ENCODE measurements at regions not wholly inside any gene's neighbourhood (a gene's known extent, or its start where the extent isn't known, plus 50 kb on each side); places are given as distances from the start of the nearest gene placed in this dataset.

DNA sequence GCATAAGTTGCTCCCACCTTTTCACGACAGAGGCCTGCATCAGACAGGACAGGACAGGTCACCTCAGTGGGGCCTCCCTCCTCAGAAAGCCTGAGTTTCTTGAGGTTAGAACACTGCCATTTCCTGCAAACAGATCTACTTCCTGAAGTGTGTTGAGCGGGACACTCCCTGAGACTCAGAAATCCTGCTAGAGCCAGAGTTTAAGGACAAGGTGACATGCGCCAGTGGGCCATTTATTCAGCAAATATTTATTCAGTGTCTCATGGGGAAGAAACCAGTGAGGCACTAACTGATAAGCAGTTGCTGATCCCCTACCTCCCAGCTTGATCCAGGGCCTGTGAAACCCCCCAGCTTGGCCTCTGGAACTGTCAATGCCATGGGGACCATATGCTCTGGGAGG lies 454.6 kb downstream of the SOX6 start:
- TF ChIP-seq, protein P1, sequence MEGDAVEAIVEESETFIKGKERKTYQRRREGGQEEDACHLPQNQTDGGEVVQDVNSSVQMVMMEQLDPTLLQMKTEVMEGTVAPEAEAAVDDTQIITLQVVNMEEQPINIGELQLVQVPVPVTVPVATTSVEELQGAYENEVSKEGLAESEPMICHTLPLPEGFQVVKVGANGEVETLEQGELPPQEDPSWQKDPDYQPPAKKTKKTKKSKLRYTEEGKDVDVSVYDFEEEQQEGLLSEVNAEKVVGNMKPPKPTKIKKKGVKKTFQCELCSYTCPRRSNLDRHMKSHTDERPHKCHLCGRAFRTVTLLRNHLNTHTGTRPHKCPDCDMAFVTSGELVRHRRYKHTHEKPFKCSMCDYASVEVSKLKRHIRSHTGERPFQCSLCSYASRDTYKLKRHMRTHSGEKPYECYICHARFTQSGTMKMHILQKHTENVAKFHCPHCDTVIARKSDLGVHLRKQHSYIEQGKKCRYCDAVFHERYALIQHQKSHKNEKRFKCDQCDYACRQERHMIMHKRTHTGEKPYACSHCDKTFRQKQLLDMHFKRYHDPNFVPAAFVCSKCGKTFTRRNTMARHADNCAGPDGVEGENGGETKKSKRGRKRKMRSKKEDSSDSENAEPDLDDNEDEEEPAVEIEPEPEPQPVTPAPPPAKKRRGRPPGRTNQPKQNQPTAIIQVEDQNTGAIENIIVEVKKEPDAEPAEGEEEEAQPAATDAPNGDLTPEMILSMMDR (IDR thresholded peaks at IDR 0.05) = no peak
- no peak for TF ChIP-seq POLR2A (IDR thresholded peaks at IDR 0.05)
